Mucosa of gallbladder (tissue), 1 donor: ENCODE measurements at regions not wholly inside any gene's neighbourhood (a gene's known extent, or its start where the extent isn't known, plus 50 kb on each side); places are given as distances from the start of the nearest gene placed in this dataset.
"Not testable (repeated sequence)": the region's sequence is repeated elsewhere in the genome, so short reads cannot be mapped to it uniquely, and the experiment has no call there.

ENCODE experiments used
- DNase-seq: peaks from one replicate; pipeline ENCODE4 v3.0.0-alpha.2; 2020; ENCODE audit warnings: low spot score
- donor health status: DM: no; HTN: no; CAD: no.

GRCh38 chr16:5216441-5217080, 119.0 kb upstream of the EEF2KMT start:
- DNase-seq = no peak

DNA sequence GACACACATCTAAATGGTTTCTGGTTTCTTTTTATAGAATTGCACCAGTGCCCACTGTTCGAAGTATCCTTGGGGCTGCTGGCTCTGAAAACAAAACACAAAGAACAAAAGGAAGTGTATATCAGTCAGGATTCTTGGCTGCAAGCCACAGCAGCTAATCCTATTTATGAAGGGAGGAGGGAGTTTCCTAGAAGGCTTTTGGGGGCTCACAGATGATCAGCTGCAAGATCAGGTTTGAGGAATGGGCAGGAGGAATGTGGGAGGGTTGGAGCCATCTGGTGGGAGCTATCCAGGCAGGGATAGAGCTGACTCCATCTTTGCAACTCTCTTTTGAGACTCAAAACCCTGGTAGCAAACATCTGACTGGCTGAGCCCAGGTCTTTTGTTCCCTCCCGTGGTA, 118.3 kb upstream of the EEF2KMT start:
- DNase-seq = no peak

- DNase-seq = no peak
These were observed 116.9 kb upstream of the EEF2KMT start for GRCh38 chr16:5214466-5214865.

DNA sequence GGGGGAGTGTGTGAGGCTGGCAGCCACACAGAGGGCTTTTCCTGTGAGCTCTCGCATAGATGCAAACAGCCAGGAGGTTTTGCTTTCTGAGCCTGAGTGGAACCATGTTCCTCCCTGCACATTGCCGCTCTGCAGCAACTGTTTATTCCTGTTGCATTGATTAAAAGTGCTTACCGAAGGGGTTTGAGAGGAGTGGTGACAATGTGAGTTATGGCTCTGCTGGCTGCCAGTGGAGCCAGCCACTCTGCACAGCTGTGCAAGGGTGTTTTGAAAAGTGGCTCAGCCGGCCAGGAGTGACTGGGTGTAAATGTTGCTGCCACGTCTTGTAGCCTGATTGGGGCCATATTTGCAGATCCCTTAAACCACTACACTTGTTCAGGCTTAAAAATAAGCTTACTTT, 114.9 kb upstream of the EEF2KMT start:
- not testable (repeated sequence) for DNase-seq

DNA sequence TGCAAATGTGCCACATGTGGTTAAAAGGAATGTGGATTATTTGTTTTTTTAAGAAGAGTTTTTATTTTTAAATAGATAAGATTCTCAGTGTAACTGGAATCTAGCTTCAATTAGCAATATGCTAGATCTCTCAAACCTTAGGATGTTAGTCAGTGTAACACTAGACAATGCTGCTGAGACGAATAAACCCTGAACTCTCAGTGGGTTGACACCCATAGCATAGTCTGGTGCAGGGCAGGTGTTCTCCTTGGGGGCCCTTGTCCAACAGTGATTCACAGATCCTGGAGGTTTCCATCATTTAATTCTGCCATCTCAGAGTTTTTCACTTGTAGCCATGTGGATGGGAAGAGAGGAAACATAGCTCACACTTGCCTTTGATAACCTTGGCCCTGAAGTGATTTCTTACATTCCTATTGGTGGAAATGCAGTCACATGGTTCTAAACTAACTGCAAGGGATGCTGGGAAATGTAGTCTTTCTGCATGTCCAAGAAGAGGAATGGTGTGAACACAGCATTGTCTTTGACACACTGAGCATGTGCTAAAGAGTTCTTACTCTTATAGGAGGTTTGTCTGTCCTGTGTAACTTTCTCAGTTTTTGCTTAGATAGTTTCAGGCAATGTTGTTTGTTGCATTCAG, 110.4 kb upstream of the EEF2KMT start:
- not testable (repeated sequence) for DNase-seq

GRCh38 chr16:5207001-5207523, 109.5 kb upstream of the EEF2KMT start:
- no peak for DNase-seq

DNA sequence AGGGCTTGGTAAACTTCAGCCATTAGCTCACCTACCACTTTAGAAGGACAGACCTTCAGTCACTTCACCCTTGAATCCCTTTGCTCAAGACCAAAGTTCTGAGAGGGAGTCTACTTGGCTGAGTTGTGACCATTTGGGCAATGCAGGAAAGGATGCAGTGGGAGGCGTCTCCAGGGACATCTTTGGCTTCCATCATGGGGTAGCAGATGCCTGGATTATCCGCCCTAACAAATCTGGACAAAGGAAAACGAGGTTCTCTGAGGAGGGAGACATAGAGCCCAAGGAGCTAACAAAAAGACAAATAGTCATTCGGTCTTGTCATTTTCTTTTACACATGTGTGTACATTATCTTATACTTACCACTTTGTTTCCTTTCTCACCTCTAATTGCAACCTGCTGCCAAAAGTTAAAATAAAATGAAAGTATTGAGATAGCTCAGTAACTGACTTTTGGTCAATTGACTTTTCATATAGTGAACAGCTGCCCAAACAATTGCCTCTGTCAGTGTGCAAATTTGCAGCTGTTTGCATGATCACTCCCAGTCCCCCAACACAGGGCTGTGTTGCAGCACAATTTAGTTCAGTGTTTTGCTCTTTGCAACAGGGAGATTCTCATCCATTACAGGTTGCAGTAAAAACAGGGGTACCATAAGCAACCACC, 108.9 kb upstream of the EEF2KMT start:
- no peak for DNase-seq

- no peak for DNase-seq
These were observed 107.9 kb upstream of the EEF2KMT start for GRCh38 chr16:5205361-5206040.

DNA sequence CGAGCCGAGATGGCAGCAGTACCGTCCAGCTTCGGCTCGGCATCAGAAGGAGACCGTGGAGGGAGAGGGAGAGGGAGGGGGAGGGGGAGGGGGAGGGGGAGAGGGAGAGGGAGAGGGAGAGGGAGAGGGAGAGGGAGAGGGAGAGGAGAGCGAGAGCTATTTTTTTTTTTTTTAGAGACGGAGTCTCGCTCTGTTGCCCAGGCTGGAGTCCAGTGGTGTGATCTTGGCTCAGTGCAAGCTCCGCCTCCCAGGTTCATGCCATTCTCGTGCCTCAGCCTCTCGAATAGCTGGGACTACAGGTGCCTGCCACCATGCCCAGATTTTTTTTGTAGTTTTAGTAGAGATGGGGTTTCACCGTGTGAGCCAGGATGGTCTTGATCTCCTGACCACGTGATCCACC, 106.1 kb upstream of the EEF2KMT start:
- DNase-seq = not testable (repeated sequence)

GRCh38 chr16:5200123-5200522, 102.5 kb upstream of the EEF2KMT start:
- no peak for DNase-seq

DNA sequence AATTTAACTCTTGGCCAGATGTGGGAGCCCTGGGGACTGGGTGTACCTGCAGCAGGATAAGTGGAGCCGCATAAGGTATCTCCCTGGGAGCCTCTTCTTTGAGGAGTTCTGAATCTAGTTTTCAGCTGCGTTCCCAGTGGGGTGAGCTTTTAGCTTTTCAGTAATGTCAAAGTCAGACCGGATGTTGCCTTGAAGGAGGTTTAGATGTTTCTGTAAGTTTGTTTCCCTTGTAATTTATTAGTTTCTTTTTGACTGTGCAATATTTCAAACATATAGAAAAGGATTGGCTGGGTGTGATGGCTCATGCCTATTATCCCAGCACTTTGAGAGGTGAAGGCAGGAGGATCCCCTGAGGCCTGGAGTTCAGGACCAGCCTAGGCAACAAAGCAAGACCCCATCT, 98.6 kb upstream of the EEF2KMT start:
- DNase-seq = no peak

DNA sequence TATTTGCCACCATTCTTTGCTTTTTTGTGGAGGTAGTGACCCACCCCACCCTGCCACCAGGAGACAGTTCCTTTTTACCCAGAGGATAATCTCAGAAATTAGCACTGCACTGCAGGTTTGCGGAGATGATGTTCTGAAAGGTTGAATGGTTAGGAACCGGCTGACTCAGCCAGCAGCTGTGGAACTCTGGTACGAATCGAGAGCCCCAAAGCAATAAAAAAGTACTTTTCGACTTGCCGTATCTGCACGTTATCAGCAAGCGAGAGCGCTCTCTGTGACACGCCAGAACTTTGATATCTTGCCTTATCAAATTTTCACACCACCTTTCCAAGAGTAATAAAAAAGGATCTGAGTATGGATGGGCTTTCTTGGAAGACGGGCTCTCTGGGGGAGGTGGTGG, 96.3 kb upstream of the EEF2KMT start:
- no peak for DNase-seq

GRCh38 chr16:5188989-5189352, 91.4 kb upstream of the EEF2KMT start:
- no peak for DNase-seq

- DNase-seq = no peak
These were observed 90.9 kb upstream of the EEF2KMT start for GRCh38 chr16:5188318-5188988.

- DNase-seq = no peak
These were observed 89.9 kb upstream of the EEF2KMT start for GRCh38 chr16:5187402-5187952.

DNA sequence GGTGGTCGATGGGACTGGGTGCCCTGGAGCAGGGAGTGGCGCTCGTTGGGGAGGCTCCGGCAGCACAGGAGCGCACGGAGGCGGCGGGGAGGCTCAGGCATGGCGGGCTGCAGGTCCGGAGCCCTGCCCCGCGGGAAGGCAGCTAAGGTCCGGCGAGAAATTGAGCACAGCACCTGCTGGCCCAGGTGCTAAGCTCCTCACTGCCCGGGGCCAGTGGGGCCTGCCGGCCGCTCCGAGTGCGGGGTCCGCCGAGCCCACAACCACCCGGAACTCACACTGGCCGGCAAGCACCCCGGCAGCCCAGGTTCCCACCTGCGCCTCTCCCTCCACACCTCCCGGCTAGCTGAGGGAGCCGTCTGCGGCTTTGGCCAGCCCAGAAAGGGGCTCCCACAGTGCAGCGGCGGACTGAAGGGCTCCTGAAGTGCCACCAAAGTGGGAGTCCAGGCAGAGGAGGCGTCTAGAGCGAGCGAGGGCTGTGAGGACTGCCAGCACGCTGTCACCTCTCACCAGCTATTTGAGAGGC, 88.8 kb upstream of the EEF2KMT start:
- no peak for DNase-seq

DNA sequence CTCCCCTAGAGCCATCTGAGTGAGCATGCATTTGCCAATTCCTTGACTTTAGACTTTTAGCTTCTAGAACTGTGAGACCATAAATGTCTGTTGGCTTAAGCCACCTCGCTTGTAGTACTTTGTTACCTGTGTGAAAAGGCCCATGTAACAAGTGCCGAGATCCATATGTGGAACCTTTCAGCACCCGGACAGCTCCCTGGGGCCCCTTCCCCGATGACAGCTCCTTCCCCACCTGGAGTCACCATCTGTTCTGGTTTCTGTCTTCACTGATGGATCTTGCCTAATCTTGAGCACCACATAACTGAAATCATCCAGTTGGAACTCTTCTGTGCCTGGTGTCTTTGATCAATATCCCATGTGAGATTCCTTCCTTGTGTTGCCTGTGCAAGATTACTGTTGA, 78.9 kb upstream of the EEF2KMT start:
- DNase-seq = no peak

- peak; percentile 10 for DNase-seq
These were observed 77.7 kb upstream of the EEF2KMT start for GRCh38 chr16:5175266-5175665.

- no peak for DNase-seq
These were observed 68.9 kb upstream of the EEF2KMT start for GRCh38 chr16:5166486-5166885.

DNA sequence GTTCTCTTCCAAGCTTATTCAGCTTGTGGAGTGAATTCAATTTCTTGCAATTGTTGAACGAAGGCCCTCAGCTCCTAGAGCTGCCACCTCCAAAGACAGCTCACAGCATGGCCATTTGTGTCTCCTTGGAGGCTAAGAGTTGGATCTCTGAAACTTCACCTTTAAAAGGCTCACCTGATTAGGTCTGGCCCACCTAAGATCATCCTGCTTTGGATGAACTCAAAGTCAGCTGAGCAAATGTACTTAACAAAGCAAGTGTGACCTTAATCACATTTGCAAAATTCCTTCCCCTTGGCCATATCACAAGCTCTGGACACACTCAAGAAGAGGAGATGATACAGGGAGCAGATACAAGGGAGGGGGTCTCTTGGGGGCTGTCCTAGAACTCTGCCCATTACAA, 67.8 kb upstream of the EEF2KMT start:
- DNase-seq = not testable (repeated sequence)

GRCh38 chr16:5162801-5163200, 65.2 kb upstream of the EEF2KMT start:
- not testable (repeated sequence) for DNase-seq
